Progenitor cell of endocrine pancreas (in vitro differentiated cells): ENCODE measurements at regions not wholly inside any gene's neighbourhood (a gene's known extent, or its start where the extent isn't known, plus 50 kb on each side); places are given as distances from the start of the nearest gene placed in this dataset.

Experiments
- DNase-seq: peaks from one replicate; pipeline ENCODE4 v3.0.0; 2021; ENCODE audit warnings: low spot score; ENCODE audit not compliant: unreplicated experiment
- H3K27ac Mint-ChIP-seq: 2 replicates; pipeline ENCODE4 v1.8.0; 2021; ENCODE audit warnings: mild to moderate bottlenecking, moderate library complexity, mixed read lengths
- H3K27me3 Mint-ChIP-seq: 2 replicates; pipeline ENCODE4 v1.8.0; 2021; ENCODE audit warnings: mixed read lengths
- H3K36me3 Mint-ChIP-seq: 2 replicates; pipeline ENCODE4 v1.8.0; 2022; ENCODE audit warnings: mixed read lengths; ENCODE audit not compliant: insufficient read depth
- H3K4me1 Mint-ChIP-seq: 2 replicates; pipeline ENCODE4 v1.8.0; 2021; ENCODE audit warnings: low read depth, mixed read lengths
- H3K4me3 Mint-ChIP-seq: 2 replicates; pipeline ENCODE4 v1.8.0; 2021; ENCODE audit warnings: low read depth, mild to moderate bottlenecking, moderate library complexity, mixed read lengths
- H3K9me3 Mint-ChIP-seq: 2 replicates; pipeline ENCODE4 v1.8.0; 2021; ENCODE audit warnings: low read depth, mixed read lengths
- TF ChIP-seq, protein P1 (sequence below): fragments of 200-600 bp; sonication (generic); IDR thresholded peaks from one replicate; pipeline ENCODE4 v1.5.0; 2021; ENCODE audit warnings: antibody characterized with exemption, mild to moderate bottlenecking; ENCODE audit not compliant: unreplicated experiment

DNA sequence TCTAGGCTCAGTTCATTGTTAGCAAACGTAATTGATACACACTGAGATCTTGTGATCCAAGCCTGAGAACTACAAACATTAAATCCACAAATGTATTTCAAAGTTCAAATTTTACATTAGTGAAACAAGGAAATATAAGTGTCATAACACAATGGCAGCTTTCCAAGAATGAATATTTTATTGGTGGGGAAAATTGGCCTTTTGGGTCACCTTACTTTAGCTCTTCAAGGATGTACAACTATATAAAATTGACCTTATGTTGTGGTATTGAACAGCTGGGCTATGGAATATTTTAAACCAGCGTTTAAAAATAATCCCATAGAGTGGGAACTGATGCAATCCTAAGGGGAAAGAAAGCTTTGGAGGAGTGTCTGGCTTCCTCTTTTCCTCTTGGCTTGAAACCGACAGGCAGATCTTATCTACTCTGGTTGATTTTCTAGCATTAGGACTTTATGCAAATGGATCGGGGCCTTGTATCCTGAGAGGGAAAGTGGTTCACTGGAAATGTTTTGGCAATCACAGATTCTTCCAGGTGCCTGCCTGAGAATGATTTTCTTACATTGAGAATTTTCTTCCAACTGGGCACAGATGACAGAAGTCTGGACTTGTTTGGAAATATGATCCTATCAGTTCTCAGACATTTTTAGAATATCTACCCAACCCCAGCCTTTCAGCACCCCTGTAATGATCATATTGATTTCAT lies 184.8 kb upstream of the ECI2 start:
- no peaks in the 10 kb centered on the region for H3K9me3 Mint-ChIP-seq

DNA sequence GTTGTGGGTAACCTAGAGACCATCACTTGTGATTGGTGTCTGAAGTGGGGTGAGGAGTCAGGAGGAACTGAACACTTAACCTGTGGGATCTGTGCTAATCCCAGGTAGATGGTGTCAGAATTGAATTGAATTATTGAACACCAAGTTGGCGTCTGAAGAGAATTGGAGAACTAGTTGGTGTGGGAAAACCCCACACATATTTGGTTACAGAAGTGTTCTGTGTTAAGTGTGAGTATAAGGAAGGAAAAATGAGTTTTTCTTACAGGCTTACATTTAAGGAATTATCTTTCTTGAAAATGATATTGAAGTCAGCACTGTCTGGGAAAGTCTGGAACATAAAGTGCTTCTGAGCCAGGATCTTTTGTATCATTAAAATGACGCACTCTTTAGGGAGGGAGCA lies 182.9 kb upstream of the ECI2 start:
- Mint-ChIP-seq H3K4me3 (no peak overlapping the region), H3K9me3 (peaks cover 10% of the 10 kb centered on the region), H3K36me3 (peaks cover 4% of the 10 kb centered on the region), H3K27me3 (no peaks in the 10 kb centered on the region), H3K4me1 (peaks cover 26% of the 10 kb centered on the region), H3K27ac (no peak overlapping the region)
- DNase-seq, result no peak
- TF ChIP-seq, protein P1, sequence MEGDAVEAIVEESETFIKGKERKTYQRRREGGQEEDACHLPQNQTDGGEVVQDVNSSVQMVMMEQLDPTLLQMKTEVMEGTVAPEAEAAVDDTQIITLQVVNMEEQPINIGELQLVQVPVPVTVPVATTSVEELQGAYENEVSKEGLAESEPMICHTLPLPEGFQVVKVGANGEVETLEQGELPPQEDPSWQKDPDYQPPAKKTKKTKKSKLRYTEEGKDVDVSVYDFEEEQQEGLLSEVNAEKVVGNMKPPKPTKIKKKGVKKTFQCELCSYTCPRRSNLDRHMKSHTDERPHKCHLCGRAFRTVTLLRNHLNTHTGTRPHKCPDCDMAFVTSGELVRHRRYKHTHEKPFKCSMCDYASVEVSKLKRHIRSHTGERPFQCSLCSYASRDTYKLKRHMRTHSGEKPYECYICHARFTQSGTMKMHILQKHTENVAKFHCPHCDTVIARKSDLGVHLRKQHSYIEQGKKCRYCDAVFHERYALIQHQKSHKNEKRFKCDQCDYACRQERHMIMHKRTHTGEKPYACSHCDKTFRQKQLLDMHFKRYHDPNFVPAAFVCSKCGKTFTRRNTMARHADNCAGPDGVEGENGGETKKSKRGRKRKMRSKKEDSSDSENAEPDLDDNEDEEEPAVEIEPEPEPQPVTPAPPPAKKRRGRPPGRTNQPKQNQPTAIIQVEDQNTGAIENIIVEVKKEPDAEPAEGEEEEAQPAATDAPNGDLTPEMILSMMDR, result no peak

More for the DNA sequence above, 184.8 kb upstream of the ECI2 start:
- no peak for DNase-seq
- H3K4me1 Mint-ChIP-seq, result peaks cover 26% of the 10 kb centered on the region
- no peak overlapping the region for H3K27ac Mint-ChIP-seq
- H3K27me3 Mint-ChIP-seq, result no peaks in the 10 kb centered on the region
- no peak overlapping the region for H3K4me3 Mint-ChIP-seq
- TF ChIP-seq, protein P1, result no peak
- H3K36me3 Mint-ChIP-seq, result no peaks in the 10 kb centered on the region

- peaks cover 22% of the 10 kb centered on the region for H3K9me3 Mint-ChIP-seq
- DNase-seq, result no peak
- peaks cover 8% of the 10 kb centered on the region for H3K36me3 Mint-ChIP-seq
- H3K4me3 Mint-ChIP-seq, result no peak overlapping the region
- H3K27me3 Mint-ChIP-seq, result no peaks in the 10 kb centered on the region
- TF ChIP-seq, protein P1, result no peak
- no peak overlapping the region for H3K27ac Mint-ChIP-seq
- peaks cover 24% of the 10 kb centered on the region for H3K4me1 Mint-ChIP-seq
Observed at GRCh38 chr6:4316867-4317400, 181.6 kb upstream of the ECI2 start.

GRCh38 chr6:4314201-4314707 lies 178.9 kb upstream of the ECI2 start:
- no peak for DNase-seq
- TF ChIP-seq, protein P1, result no peak
- H3K9me3 Mint-ChIP-seq, result peaks cover 38% of the 10 kb centered on the region
- peaks cover 10% of the 10 kb centered on the region for H3K36me3 Mint-ChIP-seq
- H3K27me3 Mint-ChIP-seq, result no peaks in the 10 kb centered on the region
- no peak overlapping the region for H3K27ac Mint-ChIP-seq
- peaks cover 8% of the 10 kb centered on the region for H3K4me1 Mint-ChIP-seq
- H3K4me3 Mint-ChIP-seq, result no peak overlapping the region

- Mint-ChIP-seq H3K27ac (no peak overlapping the region), H3K36me3 (peaks cover 10% of the 10 kb centered on the region), H3K4me1 (peaks cover 8% of the 10 kb centered on the region), H3K4me3 (no peak overlapping the region), H3K27me3 (no peaks in the 10 kb centered on the region), H3K9me3 (peaks cover 38% of the 10 kb centered on the region)
- TF ChIP-seq, protein P1, result no peak
- DNase-seq, result no peak
Observed at GRCh38 chr6:4313044-4313686, 177.8 kb upstream of the ECI2 start.
